CD4-positive, alpha-beta T cell treated with Interleukin-4 for 1 hour (primary cell): ENCODE measurements at regions not wholly inside any gene's neighbourhood (a gene's known extent, or its start where the extent isn't known, plus 50 kb on each side); places are given as distances from the start of the nearest gene placed in this dataset.
"Not testable (repeated sequence)": the region's sequence is repeated elsewhere in the genome, so short reads cannot be mapped to it uniquely, and the experiment has no call there.

ENCODE experiments used
- DNase-seq, 2 donors: peaks; one replicate each; pipeline ENCODE4 v3.0.0-alpha.2; 2020 to 2022

DNA sequence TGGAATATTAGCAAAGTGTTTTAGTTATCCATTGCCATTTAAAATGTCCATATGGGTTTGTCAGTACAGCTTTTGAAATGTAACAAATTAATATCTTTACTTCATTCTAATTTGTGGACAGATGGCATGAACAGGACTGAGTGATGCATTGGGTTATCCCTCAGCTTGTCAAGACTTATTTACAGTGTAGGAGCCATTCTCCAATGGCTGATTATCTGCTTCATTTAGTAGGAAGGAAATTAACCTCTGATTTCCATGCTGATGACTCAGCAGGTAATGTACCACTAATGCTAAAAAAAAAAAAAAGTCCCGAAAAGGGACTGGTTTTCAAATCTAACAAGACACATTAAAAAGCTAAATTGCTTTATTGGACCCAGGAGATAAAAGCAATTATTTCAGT lies 1149.0 kb upstream of the USP15 start:
- DNase-seq = no peak

- DNase-seq = no peak
Measured at GRCh38 chr12:61137677-61138414, 1122.4 kb upstream of the USP15 start.

DNA sequence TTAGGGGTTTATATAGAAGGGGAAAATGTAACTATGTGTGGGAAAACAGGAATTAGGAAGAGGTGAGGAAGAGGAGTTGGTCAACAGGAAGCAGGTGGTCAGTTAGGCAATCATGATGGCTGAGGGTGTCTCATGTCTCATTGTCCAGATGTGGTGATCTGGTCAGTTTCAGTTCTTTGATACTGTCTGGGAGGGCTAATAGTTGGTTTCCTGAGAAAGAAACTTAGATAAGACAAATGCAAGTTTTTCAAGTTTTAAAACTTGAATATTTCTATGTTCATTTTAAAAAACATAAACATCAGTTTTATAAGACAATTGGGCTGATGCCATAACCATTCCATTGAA lies 1121.8 kb upstream of the USP15 start:
- no peak for DNase-seq

- no peak for DNase-seq
Measured at GRCh38 chr12:61161961-61162360, 1098.2 kb upstream of the USP15 start.

- no peak for DNase-seq
Measured at GRCh38 chr12:61188801-61189595, 1071.2 kb upstream of the USP15 start.

DNA sequence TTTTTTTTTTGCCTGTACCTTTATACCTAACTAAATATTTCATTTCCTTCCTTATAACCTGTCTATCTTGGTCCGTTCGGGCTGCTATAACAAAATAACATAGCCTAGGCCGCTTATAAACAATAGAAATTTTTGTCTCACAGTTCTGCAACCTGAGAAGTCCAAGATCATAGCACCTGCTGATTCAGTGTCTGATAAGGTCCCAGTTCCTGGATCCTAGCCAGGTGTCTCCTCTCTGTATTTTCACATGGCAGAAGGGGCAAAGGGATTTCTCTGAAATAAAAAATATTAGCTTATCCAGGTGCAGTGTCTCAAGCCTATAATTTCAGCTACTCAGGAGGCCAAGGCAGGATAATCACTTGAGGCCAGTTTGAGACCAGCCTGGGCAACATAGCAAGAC lies 1046.6 kb upstream of the USP15 start:
- no peak for DNase-seq

GRCh38 chr12:61220337-61220736 lies 1039.9 kb upstream of the USP15 start:
- DNase-seq = no peak

- DNase-seq = no peak
Measured at GRCh38 chr12:61232040-61232439, 1028.2 kb upstream of the USP15 start.

- DNase-seq = no peak
Measured at GRCh38 chr12:61250303-61250702, 1009.9 kb upstream of the USP15 start.

DNA sequence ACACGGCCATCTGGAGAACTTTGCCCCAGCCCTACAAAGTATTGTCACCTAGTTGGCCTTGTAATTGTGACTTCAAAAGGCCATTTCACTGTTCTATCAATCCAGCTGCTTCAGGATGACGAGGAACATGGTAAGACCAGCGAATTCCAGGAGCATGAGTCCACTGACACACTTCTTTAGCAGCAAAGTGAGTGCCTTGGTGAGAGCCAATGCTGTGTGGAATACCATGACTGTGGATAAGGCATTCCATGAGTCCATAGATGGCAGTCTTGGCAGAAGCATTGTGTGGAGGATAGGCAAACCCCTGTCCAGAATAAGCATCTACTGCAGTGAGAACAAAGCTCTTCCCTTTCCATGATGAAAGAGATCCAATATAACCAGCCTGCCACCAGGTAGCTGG lies 1009.1 kb upstream of the USP15 start:
- no peak for DNase-seq

DNA sequence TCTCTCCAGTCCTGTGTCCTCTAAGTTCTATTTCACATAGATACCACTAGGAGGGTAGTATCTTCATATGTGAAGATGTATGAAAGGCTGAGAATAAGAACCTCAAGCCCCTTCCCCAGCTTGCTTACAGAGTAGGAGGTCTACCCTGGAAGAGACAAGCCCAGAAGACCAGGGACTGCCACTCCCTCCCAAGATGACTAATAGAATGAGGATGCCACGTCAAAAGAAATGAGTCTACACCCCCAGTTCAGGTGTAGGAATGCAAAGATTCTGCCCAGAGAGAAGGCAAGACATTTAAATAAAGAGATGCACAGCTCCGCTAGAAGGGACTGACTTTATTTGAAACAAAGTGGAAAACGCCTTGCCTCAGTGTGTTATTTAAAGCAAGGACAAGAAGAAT lies 1006.0 kb upstream of the USP15 start:
- no peak for DNase-seq

DNA sequence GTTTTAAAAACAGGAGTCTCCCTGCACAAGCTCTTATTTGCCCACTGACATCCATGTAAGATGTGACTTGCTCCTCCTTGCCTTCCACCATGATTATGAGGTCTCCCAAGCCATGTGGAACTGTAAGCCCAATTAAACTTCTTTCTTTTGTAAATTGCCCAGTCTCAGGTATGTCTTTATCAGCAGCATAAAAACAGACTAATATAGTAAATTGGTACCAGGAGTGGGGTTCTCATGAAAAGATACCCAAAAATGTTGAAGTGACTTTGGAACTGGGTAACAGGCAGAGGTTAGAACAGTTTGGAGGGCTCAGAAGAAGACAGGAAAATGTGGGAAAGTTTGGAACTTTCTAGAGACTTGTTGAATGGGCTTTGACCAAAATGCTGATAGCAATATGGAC lies 995.9 kb upstream of the USP15 start:
- not testable (repeated sequence) for DNase-seq

- no peak for DNase-seq
Measured at GRCh38 chr12:61267474-61267873, 992.7 kb upstream of the USP15 start.

DNA sequence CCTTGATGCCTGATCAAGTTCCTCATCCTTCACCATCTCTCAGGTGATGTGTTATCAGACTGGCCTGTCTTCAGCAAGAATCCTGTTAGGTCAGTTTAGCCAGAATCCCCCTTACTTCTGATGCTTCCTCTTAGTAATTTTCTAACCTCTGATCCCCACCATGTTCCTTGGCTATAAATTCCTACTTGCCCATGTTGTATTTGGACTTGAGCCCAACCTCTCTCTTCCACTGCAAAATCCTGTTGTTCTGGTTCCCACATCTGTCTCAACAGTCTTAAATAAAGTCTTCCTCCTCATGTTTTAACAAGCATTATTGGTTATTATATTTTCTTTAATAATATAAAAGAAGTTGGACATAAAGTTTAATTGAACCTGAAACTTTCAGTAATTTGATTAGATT lies 987.8 kb upstream of the USP15 start:
- DNase-seq = no peak

GRCh38 chr12:61282790-61283575 lies 977.2 kb upstream of the USP15 start:
- DNase-seq = no peak

DNA sequence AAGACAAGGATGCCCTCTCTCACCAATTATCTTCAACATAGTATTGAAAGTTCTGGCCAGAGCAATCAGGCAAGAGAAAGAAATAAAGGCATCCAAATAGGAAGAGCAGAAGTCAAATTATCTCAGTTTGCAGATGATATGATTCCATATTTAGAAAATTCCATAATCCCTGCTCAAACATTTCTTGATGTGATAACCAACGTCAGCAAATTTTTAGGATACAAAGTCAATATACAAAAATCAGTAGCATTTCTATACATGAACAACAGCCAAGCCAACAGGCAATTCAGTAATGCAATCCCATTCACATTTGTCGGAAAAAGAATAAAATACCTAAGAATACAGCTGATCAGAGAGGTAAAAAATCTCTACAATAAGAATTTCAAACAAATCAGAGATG lies 969.7 kb upstream of the USP15 start:
- no peak for DNase-seq

DNA sequence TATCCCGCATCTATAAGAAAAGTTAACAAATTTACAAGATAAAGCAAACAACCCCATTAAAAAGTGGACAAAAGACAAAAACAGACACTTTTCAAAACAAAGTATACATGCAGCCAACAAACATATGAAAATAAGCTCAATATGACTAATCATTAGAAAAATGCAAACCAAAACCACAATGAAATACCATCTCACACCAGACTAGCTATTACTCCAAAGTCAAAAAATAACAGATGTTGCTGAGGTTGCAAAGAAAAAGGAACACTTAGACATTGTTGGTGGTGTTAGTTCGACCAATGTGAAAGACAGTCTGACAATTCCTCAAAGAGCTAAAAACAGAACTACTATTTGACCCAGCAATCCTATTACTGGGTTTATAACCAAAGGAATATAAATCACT lies 968.6 kb upstream of the USP15 start:
- no peak for DNase-seq

- not testable (repeated sequence) for DNase-seq
Measured at GRCh38 chr12:61294011-61294410, 966.2 kb upstream of the USP15 start.

DNA sequence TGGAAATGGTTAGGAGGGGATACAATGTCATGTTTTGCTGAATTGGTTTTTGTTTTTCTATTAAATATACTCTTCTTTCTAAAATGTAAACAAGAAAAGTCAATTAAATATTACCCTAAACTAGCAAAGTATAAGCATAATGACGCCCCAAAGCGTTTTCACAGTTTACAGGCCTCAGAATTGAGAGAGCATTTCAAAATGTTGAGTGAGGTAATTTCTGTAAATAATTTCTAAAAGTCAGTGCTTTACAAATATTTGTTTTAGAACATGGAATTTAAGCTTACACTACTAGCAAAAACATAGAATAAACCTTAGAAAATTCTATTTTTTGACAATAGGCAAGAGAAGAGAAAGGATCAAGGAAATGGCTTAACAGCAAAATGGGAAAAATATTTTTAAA lies 958.4 kb upstream of the USP15 start:
- no peak for DNase-seq

GRCh38 chr12:61302282-61302681 lies 957.9 kb upstream of the USP15 start:
- DNase-seq = no peak

DNA sequence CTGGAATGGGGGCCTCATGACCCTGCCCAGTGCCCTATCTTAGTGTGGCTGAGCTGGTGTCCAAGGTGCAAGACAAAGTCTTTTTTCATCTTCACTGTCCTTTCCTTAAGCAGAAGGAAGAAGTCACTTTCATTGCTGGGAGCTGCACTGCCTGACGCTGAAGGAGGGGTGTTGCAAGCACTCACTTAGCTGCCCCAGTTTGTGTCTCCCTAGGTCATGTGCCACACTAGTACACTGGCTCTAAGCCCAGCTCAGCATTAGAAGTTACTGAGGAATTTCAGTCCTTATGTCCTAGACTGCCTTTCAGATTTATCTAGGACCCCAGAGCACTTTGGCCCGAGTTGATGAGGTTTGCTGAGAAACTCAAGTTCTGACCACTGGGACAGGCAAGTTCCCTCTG lies 952.0 kb upstream of the USP15 start:
- DNase-seq = no peak

- no peak for DNase-seq
Measured at GRCh38 chr12:61311413-61311812, 948.8 kb upstream of the USP15 start.

- no peak for DNase-seq
Measured at GRCh38 chr12:61348871-61349270, 911.3 kb upstream of the USP15 start.

DNA sequence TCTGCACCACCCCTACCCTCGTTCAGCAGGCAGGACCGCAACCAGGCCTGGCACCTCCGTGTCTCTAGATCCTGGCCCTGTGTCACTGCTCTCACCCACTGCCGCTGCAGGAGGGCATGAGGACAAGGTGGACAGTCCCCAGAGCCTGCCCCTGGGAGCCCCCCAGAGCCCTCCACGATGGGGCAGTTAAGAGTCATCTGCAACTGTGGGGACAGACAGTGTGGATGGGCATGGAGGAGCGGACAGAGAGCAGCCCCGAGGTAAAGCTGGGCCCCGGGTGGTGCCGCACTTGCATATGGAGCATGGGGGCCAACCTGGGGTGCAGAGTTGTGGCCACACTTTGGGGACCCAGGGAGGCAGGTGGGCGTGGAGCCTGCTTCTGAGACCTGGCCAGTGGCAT lies 905.1 kb upstream of the USP15 start:
- DNase-seq = no peak
